IMR-90 (cell line): ENCODE measurements at regions not wholly inside any gene's neighbourhood (a gene's known extent, or its start where the extent isn't known, plus 50 kb on each side); places are given as distances from the start of the nearest gene placed in this dataset.

Experiments used
- ATAC-seq: fragments of 200-7000 bp; cut with Tn5 transposase; 2 replicates; pipeline ENCODE4 v1.9.1; 2020; ENCODE audit warnings: low read depth, mild to moderate bottlenecking, moderate library complexity
- BruUV-seq: library from RNA; stranded (reverse); fragments of 400-500 nt; replicated peaks from 2 replicates; lab custom pipeline; 2021; lab: Mats Ljungman, UMichigan
- CTCF ChIA-PET: fragments of 300-600 bp; formaldehyde crosslinking; extraction: SDS; loops from one replicate; lab custom pipeline; 2021; ENCODE audit warnings: antibody characterized with exemption; lab: Yijun Ruan, JAX
- POLR2A ChIA-PET: fragments of 300-600 bp; sonication (Branson Sonifier 250); formaldehyde crosslinking; loops from one replicate; lab custom pipeline; 2022; ENCODE audit warnings: antibody characterized with exemption; ENCODE audit not compliant: unreplicated experiment; lab: Charles Lee
- DNase-seq: peaks from one replicate; pipeline ENCODE4 v3.0.0; 2013
- H2AFZ ChIP-seq: replicated peaks from 2 replicates; pipeline ENCODE3; 2013; ENCODE audit warnings: low read length, mild to moderate bottlenecking; ENCODE audit not compliant: poor library complexity
- H2AK5ac ChIP-seq: 2 replicates; pipeline ENCODE4 v1.6.1; 2013; ENCODE audit warnings: low read depth, low read length, inconsistent platforms
- H2AK9ac ChIP-seq: replicated peaks from 2 replicates; pipeline ENCODE3; 2013; ENCODE audit warnings: mild to moderate bottlenecking, low read depth, low read length, moderate library complexity; ENCODE audit not compliant: poor library complexity
- H2BK120ac ChIP-seq: 2 replicates; pipeline ENCODE4 v1.6.1; 2013; ENCODE audit warnings: low read depth, low read length, inconsistent platforms
- H2BK15ac ChIP-seq: 3 replicates; pipeline ENCODE4 v1.6.1; 2013; ENCODE audit warnings: low read depth, low read length, inconsistent platforms
- H2BK20ac ChIP-seq: 2 replicates; pipeline ENCODE4 v1.6.1; 2013; ENCODE audit warnings: low read depth, mild to moderate bottlenecking, inconsistent platforms, low read length, moderate library complexity
- H2BK5ac ChIP-seq: 2 replicates; pipeline ENCODE4 v1.6.1; 2013; ENCODE audit warnings: mild to moderate bottlenecking, low read depth, low read length, inconsistent platforms; ENCODE audit not compliant: poor library complexity, severe bottlenecking
- H3K14ac ChIP-seq: replicated peaks from 2 replicates; pipeline ENCODE4 v1.6.1; 2013; ENCODE audit warnings: low read depth, low read length, inconsistent platforms
- H3K18ac ChIP-seq: 2 replicates; pipeline ENCODE4 v1.6.1; 2013; ENCODE audit warnings: low read depth, low read length, control low read depth
- H3K23ac ChIP-seq: 2 replicates; pipeline ENCODE4 v1.6.1; 2013; ENCODE audit warnings: low read depth, low read length, inconsistent platforms
- H3K27ac ChIP-seq: 2 replicates; pipeline ENCODE4 v1.5.1; 2013; ENCODE audit warnings: mild to moderate bottlenecking, control low read depth, low read length; ENCODE audit not compliant: insufficient read depth
- H3K27me3 ChIP-seq: 2 replicates; pipeline ENCODE4 v1.6.1; 2013; ENCODE audit warnings: low read length; ENCODE audit not compliant: control insufficient read depth, insufficient read depth
- H3K36me3 ChIP-seq: 2 replicates; pipeline ENCODE4 v1.6.1; 2013; ENCODE audit warnings: low read length, mixed read lengths; ENCODE audit not compliant: control insufficient read depth, insufficient read depth
- H3K4ac ChIP-seq: 2 replicates; pipeline ENCODE4 v1.6.1; 2013; ENCODE audit warnings: low read depth, low read length, inconsistent platforms
- H3K4me1 ChIP-seq: 2 replicates; pipeline ENCODE4 v1.6.1; 2013; ENCODE audit warnings: low read length, mixed read lengths; ENCODE audit not compliant: control insufficient read depth, insufficient read depth
- H3K4me2 ChIP-seq: 2 replicates; pipeline ENCODE4 v1.6.1; 2013; ENCODE audit warnings: low read depth, mild to moderate bottlenecking, control low read depth, low read length, moderate library complexity
- H3K4me3 ChIP-seq: 2 replicates; pipeline ENCODE4 v1.5.1; 2013; ENCODE audit warnings: low read depth, mild to moderate bottlenecking, control low read depth, low read length, moderate library complexity; ENCODE audit not compliant: insufficient read depth
- H3K56ac ChIP-seq: 2 replicates; pipeline ENCODE4 v1.6.1; 2013; ENCODE audit warnings: low read length, inconsistent platforms; ENCODE audit not compliant: insufficient read depth; ENCODE audit errors: extremely low read depth
- H3K79me1 ChIP-seq, 2 experiments: 2 replicates each; pipeline ENCODE4 v1.6.1; 2013; ENCODE audit warnings: low read length in 2 of 2, inconsistent platforms in 1 of 2, low read depth in 1 of 2
- H3K9ac ChIP-seq: 2 replicates; pipeline ENCODE4 v1.6.1; 2013; ENCODE audit warnings: low read depth, low read length, control low read depth
- H3K9me1 ChIP-seq: 2 replicates; pipeline ENCODE4 v1.6.1; 2013; ENCODE audit warnings: low read length, inconsistent platforms; ENCODE audit not compliant: insufficient read depth
- H3K9me3 ChIP-seq: 2 replicates; pipeline ENCODE4 v1.6.1; 2013; ENCODE audit warnings: low read length; ENCODE audit not compliant: control insufficient read depth, insufficient read depth
- H4K20me1 ChIP-seq: 2 replicates; pipeline ENCODE4 v1.6.1; 2013; ENCODE audit warnings: low read length, inconsistent platforms; ENCODE audit not compliant: insufficient read depth
- H4K5ac ChIP-seq: 2 replicates; pipeline ENCODE4 v1.6.1; 2013; ENCODE audit warnings: mild to moderate bottlenecking, low read depth, low read length, control low read depth
- H4K8ac ChIP-seq, 2 experiments: 2 replicates each; pipeline ENCODE4 v1.6.1; 2013; ENCODE audit warnings: low read depth in 2 of 2, low read length in 2 of 2, control low read depth in 1 of 2, inconsistent platforms in 1 of 2
- H4K91ac ChIP-seq: 2 replicates; pipeline ENCODE4 v1.6.1; 2013; ENCODE audit warnings: low read depth, low read length, inconsistent platforms; ENCODE audit not compliant: insufficient read depth
- CHD1 ChIP-seq: IDR thresholded peaks from 2 replicates; pipeline ENCODE4 v1.6.1; 2012; ENCODE audit warnings: low read depth, low read length, improper control_type of control experiment
- FOS ChIP-seq: fragments of 150-350 bp; IDR thresholded peaks from 2 replicates; pipeline ENCODE4 v1.6.1; 2016; ENCODE audit warnings: low read depth, low read length
- MAFK ChIP-seq: IDR thresholded peaks from 2 replicates; pipeline ENCODE4 v1.6.1; 2012; ENCODE audit warnings: low read depth, low read length, improper control_type of control experiment
- RAD21 ChIP-seq: IDR thresholded peaks from 2 replicates; pipeline ENCODE4 v1.6.1; 2012; ENCODE audit warnings: low read length, improper control_type of control experiment
- RFX5 ChIP-seq: IDR thresholded peaks from 2 replicates; pipeline ENCODE4 v1.8.0; 2012; ENCODE audit warnings: low read depth, mild to moderate bottlenecking, low read length, moderate library complexity
- WGBS, 2 experiments: methylation state at CpG; one replicate each; pipeline versions ENCODE4 v1.1.5 to v1.1.7; 2013; ENCODE audit warnings: missing lambda C conversion rate in 2 of 2; ENCODE audit not compliant: insufficient read length in 1 of 2; ENCODE audit errors: extremely low coverage in 2 of 2; 5-methylcytosine and 5-hydroxymethylcytosine counted together
- dilution Hi-C: fragments of 300-500 bp; cut with HindIII; formaldehyde crosslinking; loops from one replicate; pipeline ENCODE4 v1.14.3; 2018; ENCODE audit warnings: low sequenced_read_pairs; ENCODE audit not compliant: unreplicated experiment
- in situ Hi-C: fragments of 300-500 bp; cut with MboI; formaldehyde crosslinking; loops from 3 replicates; pipeline ENCODE4 v1.14.3; 2019; ENCODE audit warnings: low sequenced_read_pairs, inconsistent platforms, mixed read lengths
- intact Hi-C: fragments of 100-400 bp; cut with micrococcal nuclease; formaldehyde crosslinking; loops from 2 replicates; pipeline ENCODE4 v1.10.0; 2022

DNA sequence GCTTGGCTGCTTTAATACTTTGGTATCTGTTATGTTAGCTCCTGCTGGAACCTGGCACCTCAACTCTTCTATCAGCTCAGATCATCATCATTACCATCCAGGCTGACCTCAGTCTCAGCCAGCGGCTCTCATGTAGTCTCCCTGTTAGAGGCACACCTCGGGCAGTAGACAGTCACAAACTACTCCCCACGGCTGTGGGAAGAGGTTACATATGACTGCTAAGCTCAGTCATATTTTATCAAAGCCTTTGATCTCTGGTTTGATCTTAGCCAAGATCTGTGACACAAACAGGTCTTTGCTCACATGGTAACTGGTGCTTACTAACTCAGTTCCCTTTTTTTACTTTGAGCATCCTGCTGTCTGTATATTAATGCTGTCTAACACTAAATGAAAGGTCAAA lies 384.9 kb downstream of the CENPC start:
- H2BK120ac ChIP-seq, result no peak overlapping the region
- H3K4ac ChIP-seq, result no peak overlapping the region
- no peak overlapping the region for H2AK5ac ChIP-seq
- intact Hi-C loops (no loop called here), in situ Hi-C loops (no loop called here), dilution Hi-C loops (no loop called here)
- H3K23ac ChIP-seq, result no peak overlapping the region
- H2BK15ac ChIP-seq, result no peak overlapping the region
- H3K79me1 ChIP-seq, result no peaks in the 10 kb centered on the region
- no peak overlapping the region for H3K4me2 ChIP-seq
- no peak overlapping the region for H3K56ac ChIP-seq
- no peak overlapping the region for H2BK20ac ChIP-seq
- H3K27ac ChIP-seq, result no peak overlapping the region
- H3K18ac ChIP-seq, result no peak overlapping the region
- TF ChIP-seq RFX5 (no peak), CHD1 (no peak), RAD21 (no peak), MAFK (no peak), FOS (no peak)
- POLR2A ChIA-PET, result no interaction called here
- no peaks in the 10 kb centered on the region for H3K27me3 ChIP-seq
- no peak overlapping the region for H4K91ac ChIP-seq
- no peaks in the 10 kb centered on the region for H3K4me1 ChIP-seq
- ATAC-seq, result no peak
- no peak overlapping the region for H2AK9ac ChIP-seq
- H3K9me3 ChIP-seq, result peaks cover 6% of the 10 kb centered on the region
- H4K20me1 ChIP-seq, result no peaks in the 10 kb centered on the region
- H2AFZ ChIP-seq, result no peak overlapping the region
- no peak overlapping the region for H3K9ac ChIP-seq
- WGBS, 2 experiments, result no CpG with 5 or more reads among the region's 3 CpGs
- H3K9me1 ChIP-seq, result no peaks in the 10 kb centered on the region
- no peak overlapping the region for H2BK5ac ChIP-seq
- CTCF ChIA-PET, result no interaction called here
- no peak overlapping the region for H3K14ac ChIP-seq
- no peak overlapping the region for H4K8ac ChIP-seq
- BruUV-seq, result no TSS peak
- no peak for DNase-seq
- H3K36me3 ChIP-seq, result no peaks in the 10 kb centered on the region
- H4K5ac ChIP-seq, result no peak overlapping the region
- H3K4me3 ChIP-seq, result no peak overlapping the region
